T-helper 2 cell treated with Interferon-gamma antibody and Interleukin-4, amounts not matched to agents 5 μg/mL and 100 μg/mL, for 36 hours (primary cell): ENCODE measurements at regions not wholly inside any gene's neighbourhood (a gene's known extent, or its start where the extent isn't known, plus 50 kb on each side); places are given as distances from the start of the nearest gene placed in this dataset.
"Not testable (repeated sequence)": the region's sequence is repeated elsewhere in the genome, so short reads cannot be mapped to it uniquely, and the experiment has no call there.

Experiments
- DNase-seq: peaks from one replicate; pipeline ENCODE4 v3.0.0; 2021; ENCODE audit warnings: low spot score
- H3K27ac Mint-ChIP-seq: one replicate; pipeline ENCODE4 v1.8.0; 2021; ENCODE audit warnings: mild to moderate bottlenecking, mixed read lengths
- H3K27me3 Mint-ChIP-seq: one replicate; pipeline ENCODE4 v1.8.0; 2021; ENCODE audit warnings: low read depth, mixed read lengths
- H3K36me3 Mint-ChIP-seq: one replicate; pipeline ENCODE4 v1.8.0; 2021; ENCODE audit warnings: low read depth, mixed read lengths
- H3K4me1 Mint-ChIP-seq: one replicate; pipeline ENCODE4 v1.8.0; 2021; ENCODE audit warnings: low read depth, mixed read lengths
- H3K4me3 Mint-ChIP-seq: one replicate; pipeline ENCODE4 v1.8.0; 2022; ENCODE audit warnings: mild to moderate bottlenecking, moderate library complexity, mixed read lengths
- H3K9me3 Mint-ChIP-seq: one replicate; pipeline ENCODE4 v1.8.0; 2021; ENCODE audit warnings: mixed read lengths

DNA sequence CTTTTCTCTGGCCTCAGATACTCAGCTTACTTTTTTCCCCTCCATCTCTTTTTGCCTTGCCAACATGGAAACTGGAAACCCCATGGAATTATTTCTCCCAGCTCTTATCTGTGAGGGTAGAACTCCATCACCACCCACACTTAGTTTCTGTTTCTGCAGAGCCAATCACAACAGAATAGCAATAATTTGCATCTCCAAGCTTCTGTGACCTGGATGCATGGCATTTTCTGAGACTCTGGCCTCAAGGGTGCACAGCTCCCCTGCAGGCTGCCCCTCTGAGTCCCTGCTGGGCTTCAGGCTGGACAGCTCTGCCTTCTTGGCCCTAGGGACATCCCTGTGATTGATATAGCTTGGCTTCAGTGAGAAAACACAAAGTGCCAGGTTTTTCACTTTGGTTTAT, 316.5 kb upstream of the FZD8 start:
- not testable (repeated sequence) for H3K27ac Mint-ChIP-seq, H3K4me3 Mint-ChIP-seq, H3K27me3 Mint-ChIP-seq, H3K9me3 Mint-ChIP-seq, H3K4me1 Mint-ChIP-seq, H3K36me3 Mint-ChIP-seq, DNase-seq

DNA sequence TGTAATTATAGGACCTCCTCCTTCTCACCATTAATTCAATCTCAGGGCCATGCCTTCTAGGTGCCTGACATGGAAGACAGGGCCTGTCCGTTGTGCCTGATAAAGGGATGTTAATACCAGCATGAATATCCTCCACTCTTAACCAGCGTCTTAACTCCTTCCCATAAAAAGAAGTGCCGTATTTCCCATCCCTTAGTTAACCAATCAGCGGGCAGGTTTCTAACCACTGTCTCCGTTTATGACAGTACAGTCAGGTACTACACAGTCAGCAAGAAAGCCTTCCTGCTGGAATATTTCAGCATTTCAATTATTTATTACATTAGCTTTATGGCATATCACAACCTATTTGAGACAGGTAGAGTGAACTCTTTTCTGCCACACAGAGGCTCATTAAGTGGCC, 308.6 kb upstream of the FZD8 start:
- DNase-seq: no peak
- no peaks in the 10 kb centered on the region for H3K36me3 Mint-ChIP-seq
- peaks cover 6% of the 10 kb centered on the region for H3K9me3 Mint-ChIP-seq
- H3K27ac Mint-ChIP-seq: no peak overlapping the region
- no peaks in the 10 kb centered on the region for H3K4me1 Mint-ChIP-seq
- H3K4me3 Mint-ChIP-seq: no peak overlapping the region
- H3K27me3 Mint-ChIP-seq: no peaks in the 10 kb centered on the region

DNA sequence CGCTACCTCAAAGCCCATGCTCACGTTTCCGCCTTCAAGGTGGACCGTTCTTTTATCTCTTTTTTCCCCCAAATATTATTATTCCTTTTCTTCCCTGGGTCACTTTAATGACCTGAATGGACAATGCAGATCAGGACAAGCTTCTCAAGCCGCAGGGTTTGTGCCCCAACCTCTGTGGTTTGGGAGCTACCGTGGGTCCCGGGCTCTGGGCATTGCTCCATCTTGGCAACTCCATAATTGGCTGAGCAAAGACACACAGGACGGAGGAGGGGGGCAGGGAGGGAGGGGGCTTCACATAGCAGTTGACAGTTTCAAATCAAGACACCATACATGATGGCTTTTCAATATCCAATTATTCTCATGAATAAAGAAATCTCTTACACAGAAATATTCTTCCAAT, 308.1 kb upstream of the FZD8 start:
- no peaks in the 10 kb centered on the region for H3K36me3 Mint-ChIP-seq
- H3K9me3 Mint-ChIP-seq: peaks cover 10% of the 10 kb centered on the region
- H3K27me3 Mint-ChIP-seq: no peaks in the 10 kb centered on the region
- H3K27ac Mint-ChIP-seq: no peak overlapping the region
- no peak overlapping the region for H3K4me3 Mint-ChIP-seq
- H3K4me1 Mint-ChIP-seq: no peaks in the 10 kb centered on the region
- DNase-seq: no peak

DNA sequence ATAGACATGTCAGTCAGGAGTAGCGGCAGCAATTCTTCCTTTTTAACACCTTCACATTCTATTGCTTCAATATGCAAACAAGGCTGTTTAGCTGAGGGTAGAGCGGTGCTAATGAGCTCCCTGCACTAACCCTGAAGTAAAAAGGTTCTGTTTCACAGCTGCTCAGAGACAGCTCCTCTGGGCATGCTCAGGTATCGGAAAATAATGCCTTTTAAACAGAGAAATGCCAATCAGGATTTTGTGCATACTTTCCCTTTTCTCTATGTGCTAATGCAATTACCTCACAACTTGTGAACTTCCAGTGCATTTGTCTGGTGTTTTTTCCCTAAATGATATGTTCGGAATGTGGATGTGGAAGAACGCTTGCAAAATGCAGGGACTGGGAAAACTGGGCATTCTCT, 307.7 kb upstream of the FZD8 start:
- no peak for DNase-seq

DNA sequence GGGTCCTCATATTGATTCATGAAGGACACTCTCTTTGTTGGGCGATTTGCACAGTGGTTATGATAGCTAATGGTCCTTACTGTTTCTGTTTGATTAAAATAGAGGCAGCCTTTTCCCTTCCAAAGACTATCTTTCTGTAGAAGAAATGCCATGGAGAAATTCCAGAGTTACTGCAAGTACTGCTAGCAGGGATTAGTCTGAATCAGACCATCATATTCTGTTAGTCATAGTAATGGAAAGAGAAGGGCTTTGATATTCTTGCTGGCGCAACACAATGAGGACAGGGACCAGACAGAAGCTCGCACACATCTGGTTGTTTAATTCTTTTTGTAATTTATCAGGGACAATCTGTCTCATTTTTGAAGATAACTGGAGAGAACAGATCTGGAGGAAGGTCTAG, 304.5 kb upstream of the FZD8 start:
- H3K27ac Mint-ChIP-seq: no peak overlapping the region
- H3K4me3 Mint-ChIP-seq: no peak overlapping the region
- peaks cover 15% of the 10 kb centered on the region for H3K9me3 Mint-ChIP-seq
- no peak for DNase-seq
- no peaks in the 10 kb centered on the region for H3K27me3 Mint-ChIP-seq
- H3K4me1 Mint-ChIP-seq: no peaks in the 10 kb centered on the region
- H3K36me3 Mint-ChIP-seq: no peaks in the 10 kb centered on the region

More for the DNA sequence above, 307.7 kb upstream of the FZD8 start:
- Mint-ChIP-seq H3K27ac (no peak overlapping the region), H3K36me3 (no peaks in the 10 kb centered on the region), H3K9me3 (peaks cover 10% of the 10 kb centered on the region), H3K4me3 (no peak overlapping the region), H3K27me3 (no peaks in the 10 kb centered on the region), H3K4me1 (no peaks in the 10 kb centered on the region)

DNA sequence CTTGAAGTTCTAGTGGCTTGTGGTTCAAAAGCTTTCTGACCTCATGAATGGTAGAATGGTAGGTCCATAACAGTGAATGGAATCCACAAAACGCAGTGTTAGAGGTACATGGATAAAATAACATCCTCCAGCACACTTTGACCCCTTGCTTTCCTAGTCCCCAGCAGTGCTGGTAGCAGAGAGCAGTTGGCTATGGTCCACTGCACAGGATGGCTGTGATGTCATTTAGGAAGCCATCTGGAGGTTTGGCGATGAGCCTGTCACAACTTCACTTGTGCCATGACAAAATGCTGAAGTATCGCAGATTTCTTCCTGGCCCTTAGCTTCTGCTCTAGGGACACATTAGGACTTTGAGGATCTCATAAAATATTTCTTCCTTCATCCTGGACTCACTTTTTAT, 300.0 kb upstream of the FZD8 start:
- no peaks in the 10 kb centered on the region for H3K4me1 Mint-ChIP-seq
- no peak for DNase-seq
- no peak overlapping the region for H3K4me3 Mint-ChIP-seq
- H3K9me3 Mint-ChIP-seq: peaks cover 15% of the 10 kb centered on the region
- H3K27me3 Mint-ChIP-seq: no peaks in the 10 kb centered on the region
- H3K27ac Mint-ChIP-seq: no peak overlapping the region
- H3K36me3 Mint-ChIP-seq: no peaks in the 10 kb centered on the region

DNA sequence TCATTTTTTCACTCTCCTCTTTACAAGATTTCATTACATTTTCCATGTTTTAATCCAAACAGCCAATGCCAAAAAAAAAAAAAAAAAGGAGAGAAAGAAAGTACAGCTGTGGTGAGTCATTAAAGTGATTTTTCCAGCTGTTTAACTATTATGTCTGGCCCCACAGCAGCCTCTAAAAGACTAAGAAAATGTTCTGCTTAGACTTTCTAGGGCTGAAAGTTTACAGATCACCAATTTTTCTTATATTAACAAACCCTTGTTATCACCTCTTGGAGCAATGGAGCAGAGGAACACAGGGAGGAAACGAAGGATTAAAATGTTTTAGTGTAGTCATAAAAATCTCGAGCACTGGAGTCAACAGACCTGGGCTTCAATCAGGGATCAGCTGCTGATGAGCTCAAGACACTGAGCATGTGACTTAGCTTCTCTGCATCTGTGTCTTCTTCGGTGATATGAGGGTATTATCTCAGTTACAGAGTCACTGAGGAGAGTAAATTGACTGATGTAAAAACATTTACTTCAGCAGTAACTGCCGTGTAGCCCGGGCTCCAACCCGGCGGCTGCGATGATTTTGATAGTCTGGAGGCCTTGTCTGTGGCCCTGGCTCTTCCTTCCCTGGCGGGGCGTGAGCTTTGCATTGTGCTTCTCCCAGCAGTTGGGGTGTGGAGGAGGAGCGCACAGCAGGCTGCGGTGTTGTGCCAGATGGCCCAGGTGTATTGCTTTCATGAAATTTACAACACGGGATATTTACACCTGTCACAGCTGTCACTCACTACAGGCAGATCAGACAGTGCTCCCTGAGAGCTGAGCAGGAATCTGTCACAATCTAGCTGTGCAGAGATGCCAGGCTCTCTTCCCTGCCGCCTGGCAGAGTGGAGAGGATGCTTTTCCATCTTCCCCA, 298.3 kb upstream of the FZD8 start:
- Mint-ChIP-seq H3K4me1 (no peaks in the 10 kb centered on the region), H3K9me3 (peaks cover 6% of the 10 kb centered on the region), H3K36me3 (no peaks in the 10 kb centered on the region), H3K4me3 (no peak overlapping the region), H3K27ac (no peak overlapping the region), H3K27me3 (no peaks in the 10 kb centered on the region)
- DNase-seq: no peak

DNA sequence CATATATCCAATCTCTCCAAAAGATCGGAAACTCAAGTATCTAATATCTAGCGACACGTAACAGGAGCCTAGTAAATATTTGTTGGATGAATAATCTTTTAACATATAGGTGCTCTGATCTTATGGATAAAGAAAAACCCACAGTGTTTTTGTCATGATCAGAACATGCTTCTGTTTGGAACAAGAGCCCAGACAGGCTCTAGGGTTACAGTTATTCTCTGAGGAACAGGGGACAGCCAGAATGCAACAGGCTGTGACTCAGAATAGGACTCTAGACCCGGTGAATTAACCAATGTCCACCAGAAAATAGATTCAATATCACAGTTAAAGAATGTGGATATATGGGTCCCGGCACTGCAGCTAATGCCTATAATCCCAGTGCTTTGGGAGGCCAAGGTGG, 296.1 kb upstream of the FZD8 start:
- no peak overlapping the region for H3K4me3 Mint-ChIP-seq
- DNase-seq: no peak
- H3K9me3 Mint-ChIP-seq: no peaks in the 10 kb centered on the region
- no peaks in the 10 kb centered on the region for H3K4me1 Mint-ChIP-seq
- H3K36me3 Mint-ChIP-seq: no peaks in the 10 kb centered on the region
- no peaks in the 10 kb centered on the region for H3K27me3 Mint-ChIP-seq
- no peak overlapping the region for H3K27ac Mint-ChIP-seq

DNA sequence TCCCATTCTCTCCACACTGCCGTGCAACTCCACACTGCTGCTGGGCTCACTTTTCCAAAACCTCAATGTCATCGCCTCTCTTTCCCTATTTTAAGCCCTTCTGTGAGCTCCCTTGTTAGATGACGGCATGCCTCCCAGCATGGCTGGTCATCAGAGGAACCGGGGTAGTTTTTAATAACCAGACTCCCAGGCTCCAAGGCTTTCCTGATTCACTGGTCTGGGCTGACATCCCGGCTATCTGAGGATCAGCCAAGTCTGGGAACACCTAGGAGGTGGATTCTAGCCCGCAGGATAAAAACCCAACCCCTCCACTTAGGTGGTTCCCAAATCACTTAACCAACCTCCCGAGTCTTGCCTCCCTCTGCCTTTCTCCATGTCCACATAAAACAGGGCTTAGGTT, 295.4 kb upstream of the FZD8 start:
- no peaks in the 10 kb centered on the region for H3K9me3 Mint-ChIP-seq
- no peaks in the 10 kb centered on the region for H3K27me3 Mint-ChIP-seq
- H3K27ac Mint-ChIP-seq: no peak overlapping the region
- no peak for DNase-seq
- no peaks in the 10 kb centered on the region for H3K4me1 Mint-ChIP-seq
- H3K36me3 Mint-ChIP-seq: no peaks in the 10 kb centered on the region
- no peak overlapping the region for H3K4me3 Mint-ChIP-seq

DNA sequence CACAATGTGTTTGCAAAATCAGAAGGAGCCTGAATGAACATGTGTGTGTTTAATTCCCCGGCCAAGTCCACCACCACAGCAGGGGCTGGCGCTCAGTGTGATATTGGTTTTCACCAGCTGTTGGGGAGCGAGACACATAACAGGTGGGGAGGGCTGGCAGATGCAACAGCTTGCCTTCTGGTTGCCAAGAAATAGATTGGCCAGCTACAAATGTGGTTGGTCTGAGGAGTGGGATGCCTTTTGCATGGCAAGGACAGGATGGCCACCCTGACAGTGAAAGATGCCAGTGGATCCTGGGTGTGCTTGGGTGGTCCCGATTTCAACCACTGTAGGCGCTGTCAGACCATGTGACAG, 292.5 kb upstream of the FZD8 start:
- no peak for DNase-seq
- Mint-ChIP-seq H3K27me3 (no peaks in the 10 kb centered on the region), H3K4me1 (no peaks in the 10 kb centered on the region), H3K4me3 (no peak overlapping the region), H3K36me3 (no peaks in the 10 kb centered on the region), H3K9me3 (no peaks in the 10 kb centered on the region), H3K27ac (no peak overlapping the region)

DNA sequence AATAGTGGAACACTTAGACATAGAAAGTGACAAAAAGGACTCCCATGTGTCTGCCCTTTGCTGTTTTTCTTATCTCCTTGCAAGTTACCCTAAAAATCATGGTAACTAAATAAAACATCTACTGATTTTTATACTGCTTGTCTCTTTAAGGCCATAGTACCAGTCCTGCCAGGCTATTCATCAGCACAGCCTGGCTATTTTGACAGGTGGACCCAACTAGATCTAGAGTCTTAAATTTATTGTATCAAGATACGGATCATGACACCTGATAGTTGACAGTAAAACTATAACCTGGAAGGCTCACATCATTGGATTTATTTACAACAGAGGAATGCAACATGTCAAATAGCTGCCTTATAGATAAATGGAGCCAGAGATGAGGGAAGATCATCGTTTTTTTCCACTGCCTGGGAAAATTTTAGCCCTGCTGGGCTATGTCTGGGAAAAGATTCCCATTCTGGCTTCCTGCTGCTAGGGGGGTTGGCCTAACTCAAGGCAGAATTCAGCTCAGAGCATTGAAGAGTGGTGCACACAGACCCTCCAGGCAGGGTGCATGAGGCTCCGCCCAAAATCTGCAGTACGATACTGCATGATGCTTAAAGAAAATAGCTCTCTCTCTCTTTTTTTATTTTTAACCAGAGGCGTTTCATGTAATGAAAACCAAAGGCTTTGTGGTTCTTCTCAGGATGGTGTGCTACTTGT, 292.0 kb upstream of the FZD8 start:
- H3K9me3 Mint-ChIP-seq: no peaks in the 10 kb centered on the region
- no peaks in the 10 kb centered on the region for H3K4me1 Mint-ChIP-seq
- no peaks in the 10 kb centered on the region for H3K36me3 Mint-ChIP-seq
- no peak for DNase-seq
- no peak overlapping the region for H3K27ac Mint-ChIP-seq
- H3K4me3 Mint-ChIP-seq: no peak overlapping the region
- no peaks in the 10 kb centered on the region for H3K27me3 Mint-ChIP-seq

DNA sequence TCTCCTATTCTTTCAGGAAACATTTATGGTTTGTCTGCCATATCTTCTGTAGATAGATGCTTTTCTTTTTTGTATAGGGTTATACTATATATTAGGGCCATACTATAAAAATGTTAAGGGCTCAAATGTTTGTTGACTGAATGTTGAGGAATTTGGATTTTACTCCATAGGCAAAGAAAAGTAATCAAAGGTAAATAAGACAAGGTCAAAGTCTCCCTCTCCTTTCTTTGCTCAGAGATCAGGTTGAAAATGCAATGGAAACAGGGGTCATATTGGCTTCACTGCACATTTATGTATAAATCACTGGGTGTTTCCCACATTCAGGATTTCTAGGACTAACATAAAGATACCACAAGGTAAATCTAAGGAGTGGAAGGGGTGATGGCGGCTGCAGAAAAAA, 291.4 kb upstream of the FZD8 start:
- no peaks in the 10 kb centered on the region for H3K9me3 Mint-ChIP-seq
- no peak overlapping the region for H3K27ac Mint-ChIP-seq
- no peaks in the 10 kb centered on the region for H3K36me3 Mint-ChIP-seq
- no peak overlapping the region for H3K4me3 Mint-ChIP-seq
- no peaks in the 10 kb centered on the region for H3K4me1 Mint-ChIP-seq
- H3K27me3 Mint-ChIP-seq: no peaks in the 10 kb centered on the region
- DNase-seq: no peak

DNA sequence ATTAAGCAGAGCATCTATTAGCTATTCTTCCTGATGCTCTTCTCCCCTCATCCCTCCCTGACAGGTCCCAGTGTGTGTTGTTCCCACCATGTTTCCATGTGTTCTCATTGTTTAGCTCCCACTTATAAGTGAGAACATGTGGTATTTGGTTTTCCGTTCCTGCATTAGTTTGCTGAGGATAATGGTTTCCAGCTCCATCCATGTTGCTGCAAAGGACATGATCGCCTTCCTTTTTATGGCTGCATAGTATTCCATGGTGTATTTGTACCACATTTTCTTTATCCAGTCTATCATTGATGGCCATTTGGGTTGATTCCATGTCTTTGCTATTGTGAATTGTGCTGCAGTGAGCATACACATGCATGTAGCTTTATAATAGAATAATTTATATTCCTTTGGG, 287.9 kb upstream of the FZD8 start:
- H3K36me3 Mint-ChIP-seq, H3K4me3 Mint-ChIP-seq, H3K9me3 Mint-ChIP-seq, H3K27me3 Mint-ChIP-seq, H3K4me1 Mint-ChIP-seq, DNase-seq, H3K27ac Mint-ChIP-seq: not testable (repeated sequence)

DNA sequence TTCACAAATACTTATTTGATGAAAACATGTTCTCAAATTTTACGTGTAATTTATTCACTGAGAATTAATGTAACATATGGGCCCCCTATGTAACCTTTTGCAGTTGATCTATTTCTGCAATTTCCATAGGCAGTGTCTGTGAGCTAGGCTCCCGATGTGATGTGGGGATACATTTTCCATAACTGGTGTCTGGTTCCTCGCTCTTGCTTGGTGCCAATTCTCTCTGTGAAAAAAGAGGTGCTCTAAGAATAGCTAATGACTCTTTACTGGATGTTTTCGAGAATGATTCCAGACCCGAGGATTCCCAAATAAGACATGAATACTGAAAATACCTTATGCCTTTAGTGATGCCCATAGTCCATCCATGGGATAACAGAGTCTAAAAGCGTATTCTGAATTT, 286.7 kb upstream of the FZD8 start:
- H3K27ac Mint-ChIP-seq: no peak overlapping the region
- DNase-seq: no peak

More for the DNA sequence above, 286.7 kb upstream of the FZD8 start:
- Mint-ChIP-seq H3K36me3 (no peaks in the 10 kb centered on the region), H3K9me3 (no peaks in the 10 kb centered on the region), H3K4me3 (no peak overlapping the region), H3K4me1 (no peaks in the 10 kb centered on the region), H3K27me3 (no peaks in the 10 kb centered on the region)
